Body of pancreas (tissue), 4 donors: ENCODE measurements at regions not wholly inside any gene's neighbourhood (a gene's known extent, or its start where the extent isn't known, plus 50 kb on each side); places are given as distances from the start of the nearest gene placed in this dataset.

Experiments
- CTCF ChIP-seq, 7 experiments: fragments of 450-650 bp in 4 of 7; fragments of 200-600 bp in 3 of 7; sonication (generic) in 3 of 7; IDR thresholded peaks; one replicate each; pipeline ENCODE4 v1.5.1; 2016 to 2019; ENCODE audit warnings: antibody characterized with exemption in 7 of 7
- POLR2A ChIP-seq, 3 donors: fragments of 450-650 bp; IDR thresholded peaks; one replicate each; pipeline ENCODE4 v1.6.1; 2016; ENCODE audit warnings: antibody characterized with exemption in 3 of 3, mild to moderate bottlenecking in 2 of 3

GRCh38 chr4:45004326-45004725 is 278.0 kb upstream of the GNPDA2 start:
- TF ChIP-seq CTCF (IDR thresholded peaks at IDR 0.05) (no peak), POLR2A (IDR thresholded peaks at IDR 0.05) (no peak)
